Endothelial cell of umbilical vein (primary cell): ENCODE measurements at regions not wholly inside any gene's neighbourhood (a gene's known extent, or its start where the extent isn't known, plus 50 kb on each side); places are given as distances from the start of the nearest gene placed in this dataset.

Experiments used
- POLR2A ChIP-seq: IDR thresholded peaks from 2 replicates; pipeline ENCODE4 v1.6.1; 2012; ENCODE audit warnings: low read depth, mild to moderate bottlenecking, control low read depth, low read length
- TF ChIP-seq, protein P1 (sequence below), 2 donors: IDR thresholded peaks; 1 replicate in 1 of 2; 2 replicates in 1 of 2; pipeline ENCODE4 v1.5.1; 2011; ENCODE audit warnings: low read length in 2 of 2, mild to moderate bottlenecking in 2 of 2, moderate library complexity in 2 of 2, control low read depth in 1 of 2, inconsistent platforms in 1 of 2, low read depth in 1 of 2; ENCODE audit not compliant: insufficient read depth in 1 of 2; ENCODE audit errors: extremely low read depth in 1 of 2

DNA sequence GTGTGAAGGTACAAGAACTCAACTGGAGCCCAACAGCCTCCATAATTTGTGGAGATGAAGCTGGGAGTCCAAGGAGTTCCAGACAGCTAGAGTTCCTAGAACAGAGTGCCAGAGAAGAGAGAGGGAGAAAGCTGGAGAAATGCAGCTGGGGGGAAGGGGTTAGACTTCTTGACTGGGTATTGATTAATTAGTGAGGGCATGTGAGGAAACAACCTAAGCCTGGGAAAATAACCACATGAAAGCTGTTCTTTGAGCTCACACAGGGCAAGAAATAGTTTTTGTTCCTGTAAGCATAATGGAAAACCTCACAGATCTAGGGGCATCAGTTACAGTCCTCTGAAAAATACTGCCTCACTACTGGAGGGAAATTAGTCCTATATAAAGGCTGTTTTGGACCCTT, 230.5 kb upstream of the FKBP1C start:
- TF ChIP-seq, protein P1, sequence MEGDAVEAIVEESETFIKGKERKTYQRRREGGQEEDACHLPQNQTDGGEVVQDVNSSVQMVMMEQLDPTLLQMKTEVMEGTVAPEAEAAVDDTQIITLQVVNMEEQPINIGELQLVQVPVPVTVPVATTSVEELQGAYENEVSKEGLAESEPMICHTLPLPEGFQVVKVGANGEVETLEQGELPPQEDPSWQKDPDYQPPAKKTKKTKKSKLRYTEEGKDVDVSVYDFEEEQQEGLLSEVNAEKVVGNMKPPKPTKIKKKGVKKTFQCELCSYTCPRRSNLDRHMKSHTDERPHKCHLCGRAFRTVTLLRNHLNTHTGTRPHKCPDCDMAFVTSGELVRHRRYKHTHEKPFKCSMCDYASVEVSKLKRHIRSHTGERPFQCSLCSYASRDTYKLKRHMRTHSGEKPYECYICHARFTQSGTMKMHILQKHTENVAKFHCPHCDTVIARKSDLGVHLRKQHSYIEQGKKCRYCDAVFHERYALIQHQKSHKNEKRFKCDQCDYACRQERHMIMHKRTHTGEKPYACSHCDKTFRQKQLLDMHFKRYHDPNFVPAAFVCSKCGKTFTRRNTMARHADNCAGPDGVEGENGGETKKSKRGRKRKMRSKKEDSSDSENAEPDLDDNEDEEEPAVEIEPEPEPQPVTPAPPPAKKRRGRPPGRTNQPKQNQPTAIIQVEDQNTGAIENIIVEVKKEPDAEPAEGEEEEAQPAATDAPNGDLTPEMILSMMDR (IDR thresholded peaks at IDR 0.05; ENCODE audit: extremely low read depth in 1 of 2, insufficient read depth in 1 of 2, low read depth in 1 of 2, low read length in 2 of 2) = no peak
- TF ChIP-seq POLR2A = no peak
